GM21619 (cell line): ENCODE measurements at regions not wholly inside any gene's neighbourhood (a gene's known extent, or its start where the extent isn't known, plus 50 kb on each side); places are given as distances from the start of the nearest gene placed in this dataset.

ENCODE experiments used
- ATAC-seq: cut with Tn5 transposase; IDR thresholded peaks from one replicate; pipeline ENCODE4 v1.9.1; 2021; ENCODE audit not compliant: unreplicated experiment

DNA sequence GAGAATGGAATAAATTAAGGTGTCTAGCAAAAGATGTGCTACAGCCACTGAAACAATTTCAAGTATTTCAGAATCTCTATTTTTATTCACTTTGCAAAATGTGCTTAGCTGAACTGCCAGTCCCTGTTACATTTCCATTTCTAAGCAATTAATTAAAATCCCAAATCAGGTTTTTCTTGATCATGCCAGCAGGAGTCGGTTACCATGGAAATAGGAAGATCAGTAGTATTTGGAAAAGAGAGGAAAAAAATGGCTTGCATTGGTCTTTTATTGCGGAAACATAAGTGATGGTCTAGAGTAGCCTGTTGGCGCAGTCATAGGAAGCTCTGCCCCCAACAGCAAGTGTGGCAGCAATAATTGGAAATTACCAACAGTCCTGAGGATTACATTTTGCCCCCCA, 867.1 kb downstream of the GATA3 start:
- ATAC-seq = no peak

DNA sequence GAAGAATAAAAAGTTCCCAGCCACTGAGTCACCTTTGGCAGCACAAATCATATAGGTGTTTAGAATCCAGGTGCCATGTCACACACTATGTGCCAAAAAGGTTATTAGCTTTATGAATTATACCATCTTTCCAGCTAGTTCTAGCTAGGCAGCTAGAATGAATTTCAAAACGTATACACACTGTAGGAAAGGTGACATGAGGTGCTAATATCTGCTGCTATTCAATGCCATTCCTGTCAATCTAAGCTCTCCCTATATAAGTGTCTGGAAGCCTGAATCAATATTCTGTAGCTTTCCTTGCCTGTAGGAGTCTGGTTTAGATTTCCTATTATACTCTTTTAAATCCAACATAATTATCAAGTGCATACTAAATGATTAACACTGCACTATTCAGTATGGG, 868.6 kb downstream of the GATA3 start:
- ATAC-seq = no peak

DNA sequence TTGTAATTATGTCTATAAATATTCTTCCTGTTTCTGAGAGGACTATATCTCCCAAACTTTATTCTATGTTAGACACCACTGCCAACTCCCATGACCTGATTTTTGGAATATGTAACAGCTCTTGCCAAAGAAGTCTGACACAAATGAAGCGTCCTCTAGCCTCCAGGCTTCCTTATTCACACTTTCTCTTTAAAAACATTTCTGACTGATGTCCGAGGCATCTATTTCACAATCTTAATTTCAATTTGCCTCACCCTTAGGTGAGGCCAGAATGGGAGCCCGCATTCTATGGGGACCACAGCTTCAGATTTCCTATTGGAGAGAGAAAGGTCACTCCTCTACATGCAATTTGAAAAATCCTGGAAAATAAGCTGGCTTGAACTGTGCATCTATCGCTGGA, 873.2 kb downstream of the GATA3 start:
- no peak for ATAC-seq

DNA sequence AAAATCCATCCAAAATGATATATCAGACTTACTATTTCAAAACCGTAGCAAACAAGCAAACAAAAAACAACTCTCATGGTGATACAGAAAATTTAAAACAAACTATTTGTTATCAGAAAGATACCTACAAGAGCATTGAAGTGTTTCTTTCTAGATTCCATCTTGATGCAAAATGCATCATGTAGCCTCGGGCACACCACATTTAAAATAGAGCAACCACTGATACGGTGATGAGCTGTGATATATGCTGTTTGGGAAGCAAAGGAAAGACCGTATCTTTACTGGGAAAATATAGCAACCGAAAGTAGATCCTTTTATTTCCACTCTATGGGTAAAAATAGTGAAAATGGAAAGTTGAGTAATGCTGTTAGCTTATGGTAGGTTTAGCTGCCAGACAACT, 892.0 kb downstream of the GATA3 start:
- ATAC-seq = no peak

DNA sequence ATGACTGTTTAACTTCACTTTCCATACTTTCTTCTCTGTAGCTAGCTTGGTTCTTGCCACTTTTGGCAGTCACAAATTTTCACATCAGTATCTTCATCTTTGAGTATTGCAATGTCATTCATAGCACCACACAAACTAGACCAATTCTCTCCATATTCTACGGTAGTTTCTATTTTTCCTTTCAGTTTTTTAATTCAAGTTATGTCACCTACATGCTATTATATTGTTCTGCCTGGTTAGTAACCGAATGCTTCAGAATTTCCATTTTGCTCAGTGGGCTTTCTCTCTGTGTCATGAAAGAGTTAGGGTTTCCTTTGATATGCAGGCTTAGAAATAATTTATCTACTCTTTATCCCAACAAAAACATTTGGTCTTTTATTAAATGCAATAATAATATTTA, 896.5 kb downstream of the GATA3 start:
- ATAC-seq = no peak

DNA sequence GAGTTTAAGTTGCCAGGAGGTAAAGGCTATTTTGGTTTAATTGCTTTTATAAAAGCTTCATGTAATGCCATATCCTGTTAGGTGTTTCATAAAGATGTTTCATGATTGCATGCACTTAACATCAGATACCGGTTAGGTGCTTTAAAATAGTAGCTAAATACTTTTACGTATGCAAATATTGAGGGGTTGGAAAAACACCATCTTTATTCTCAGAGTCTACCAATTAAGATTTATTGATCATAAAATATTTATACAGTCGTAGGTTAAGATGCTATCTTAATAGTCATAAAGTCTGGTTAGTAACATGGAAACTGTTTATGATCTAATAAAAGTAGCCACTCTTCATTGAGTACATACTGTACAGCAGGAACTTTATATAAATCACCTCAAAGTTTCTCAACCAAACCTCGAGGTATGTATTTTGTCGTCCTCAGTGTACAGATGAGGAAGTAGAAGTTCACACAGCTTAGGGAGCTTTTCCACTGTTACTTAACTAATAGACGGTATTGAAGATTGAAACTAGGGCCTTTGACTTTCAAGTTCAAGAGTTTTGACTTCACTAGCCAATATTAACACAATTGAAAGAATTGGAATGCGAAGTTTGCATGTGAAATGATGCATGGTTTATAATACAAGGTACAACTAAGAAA, 897.1 kb downstream of the GATA3 start:
- ATAC-seq = no peak

GRCh38 chr10:8956400-8956799, 901.9 kb downstream of the GATA3 start:
- no peak for ATAC-seq

- ATAC-seq = no peak
Observed at GRCh38 chr10:8962249-8962648, 907.8 kb downstream of the GATA3 start.

DNA sequence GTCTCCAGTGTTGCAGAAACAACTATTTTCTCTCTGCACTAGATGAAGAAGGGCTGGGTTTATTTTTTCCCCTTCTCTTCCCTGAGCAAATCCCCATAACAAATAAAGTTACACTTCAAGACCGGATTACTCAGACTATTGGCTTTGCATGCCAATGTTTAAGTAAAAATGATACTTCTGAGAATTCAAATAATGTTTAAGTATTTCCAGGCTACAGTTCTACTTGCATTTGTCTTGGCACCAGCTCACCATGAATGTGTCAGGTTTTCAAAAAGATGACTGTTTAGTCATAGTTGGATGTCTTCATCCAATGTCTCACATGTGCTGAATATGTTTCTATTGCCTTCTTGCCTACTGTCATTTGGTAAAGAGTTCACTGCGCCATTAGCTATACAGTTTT, 912.6 kb downstream of the GATA3 start:
- no peak for ATAC-seq

DNA sequence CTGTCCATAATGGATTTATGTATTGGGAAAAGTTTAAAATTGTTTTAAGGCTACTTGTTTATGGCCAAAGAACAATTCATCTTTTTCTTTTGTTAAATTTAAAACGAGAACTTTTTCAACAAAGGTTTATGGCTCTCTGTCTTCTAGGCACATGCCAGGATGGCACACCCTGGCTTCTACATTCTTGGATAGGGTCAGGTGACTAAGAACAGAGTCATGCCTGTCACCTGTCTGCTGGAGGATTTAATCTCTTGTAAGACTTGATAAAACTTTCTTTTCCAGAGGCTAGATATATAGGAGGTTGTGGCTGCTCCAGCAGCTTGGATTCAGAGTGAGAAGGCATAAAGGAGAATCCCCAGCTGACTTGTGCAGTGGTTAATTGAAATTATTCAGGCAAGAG, 915.4 kb downstream of the GATA3 start:
- ATAC-seq = no peak

DNA sequence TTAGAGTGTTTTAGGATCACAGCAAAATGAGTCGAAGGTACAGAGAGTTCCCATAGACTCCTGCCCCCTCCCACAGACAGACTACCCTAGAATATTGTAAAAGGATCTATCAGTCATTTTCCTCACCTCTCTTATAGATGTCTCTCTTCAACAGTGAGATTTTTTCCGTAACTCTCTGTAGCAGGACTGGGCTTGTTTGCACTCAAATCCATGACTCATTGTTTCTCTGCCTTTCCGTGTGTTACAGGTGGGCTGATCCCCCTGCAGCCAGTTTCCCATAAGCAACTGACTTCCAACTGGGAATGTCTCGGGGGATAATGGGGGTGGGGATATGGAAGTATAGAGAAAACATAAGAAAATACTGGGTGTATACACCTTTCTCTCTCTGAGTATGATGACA, 921.0 kb downstream of the GATA3 start:
- no peak for ATAC-seq

DNA sequence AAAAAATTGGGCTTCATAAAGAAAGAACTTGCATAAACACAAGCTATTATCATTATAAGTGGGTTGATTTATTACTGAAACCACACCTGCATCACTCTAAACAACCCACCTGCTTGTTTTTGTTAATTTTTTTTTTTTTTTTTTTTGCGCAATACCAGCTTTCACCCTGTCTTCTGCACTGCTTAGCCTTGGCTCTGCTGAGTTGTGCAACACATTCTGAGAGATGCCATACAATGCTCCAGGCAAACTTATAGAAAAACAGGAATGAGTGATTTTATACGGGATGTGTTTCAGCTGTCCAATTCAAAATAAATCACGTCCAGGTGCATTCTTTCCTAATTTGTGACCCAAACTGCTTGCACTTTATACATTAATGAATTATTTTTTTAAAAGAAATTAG, 923.6 kb downstream of the GATA3 start:
- no peak for ATAC-seq

- ATAC-seq = no peak
Observed at GRCh38 chr10:8979976-8980375, 925.5 kb downstream of the GATA3 start.

DNA sequence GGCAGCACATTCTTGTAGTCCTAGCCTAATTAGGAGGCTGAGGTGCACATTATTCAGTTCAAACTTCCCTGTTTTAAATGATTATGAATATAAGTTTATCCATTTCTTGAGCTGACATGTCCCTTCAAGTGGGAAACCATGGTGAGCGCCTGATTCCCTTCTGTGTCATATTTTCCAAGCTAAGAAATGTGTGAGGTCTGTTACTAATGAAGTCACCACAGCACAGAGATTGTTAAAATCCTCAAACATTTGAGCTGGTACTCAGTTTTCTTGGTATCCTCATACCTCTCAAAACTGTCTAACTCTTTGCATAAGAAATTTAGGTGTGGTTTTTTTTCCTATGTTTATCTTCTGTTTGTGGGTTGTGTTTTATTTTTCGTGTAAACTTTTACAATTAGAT, 926.8 kb downstream of the GATA3 start:
- no peak for ATAC-seq

DNA sequence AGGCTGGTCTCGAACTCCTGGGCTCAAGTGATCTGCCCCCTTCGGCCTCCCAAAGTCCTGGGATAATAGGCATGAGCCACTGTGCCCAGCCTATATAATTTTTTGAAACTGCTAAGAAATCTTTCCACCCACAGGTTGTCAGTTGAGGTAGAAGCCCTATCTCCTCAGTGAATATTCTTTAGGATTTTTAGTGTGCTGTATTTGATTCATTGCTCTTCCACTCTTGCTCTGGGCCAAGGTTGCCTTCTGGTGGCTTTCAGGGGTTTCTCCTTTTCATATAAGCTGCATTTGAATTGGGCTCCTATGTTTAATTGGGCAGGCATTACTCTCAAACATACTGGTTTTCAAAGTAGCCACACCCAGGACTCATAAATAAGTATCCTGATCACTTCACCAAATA, 931.2 kb downstream of the GATA3 start:
- ATAC-seq = no peak

GRCh38 chr10:8986975-8987374, 932.5 kb downstream of the GATA3 start:
- no peak for ATAC-seq

- ATAC-seq = no peak
Observed at GRCh38 chr10:8987712-8988111, 933.2 kb downstream of the GATA3 start.

- no peak for ATAC-seq
Observed at GRCh38 chr10:8990280-8990987, 935.9 kb downstream of the GATA3 start.

GRCh38 chr10:8992009-8992408, 937.5 kb downstream of the GATA3 start:
- ATAC-seq = no peak

GRCh38 chr10:8993864-8994263, 939.4 kb downstream of the GATA3 start:
- no peak for ATAC-seq

DNA sequence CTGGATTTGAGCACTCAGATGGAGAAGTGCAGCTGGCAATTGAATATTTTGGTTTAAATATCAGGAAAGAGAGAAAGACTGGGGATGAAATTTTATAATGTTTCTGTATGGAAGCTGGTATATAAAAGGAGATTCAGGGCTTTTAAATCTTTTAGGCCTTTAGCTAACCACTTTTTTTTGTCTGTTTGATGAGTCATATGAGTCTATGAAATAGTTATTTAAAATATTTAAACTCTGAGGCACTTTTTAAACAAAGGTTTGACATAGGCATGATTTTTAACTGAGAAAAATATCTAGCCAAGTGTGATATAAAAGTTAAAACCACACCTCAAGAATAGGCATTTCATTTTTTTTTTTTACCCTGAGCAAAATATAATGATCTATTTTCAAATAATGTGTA, 944.3 kb downstream of the GATA3 start:
- no peak for ATAC-seq

DNA sequence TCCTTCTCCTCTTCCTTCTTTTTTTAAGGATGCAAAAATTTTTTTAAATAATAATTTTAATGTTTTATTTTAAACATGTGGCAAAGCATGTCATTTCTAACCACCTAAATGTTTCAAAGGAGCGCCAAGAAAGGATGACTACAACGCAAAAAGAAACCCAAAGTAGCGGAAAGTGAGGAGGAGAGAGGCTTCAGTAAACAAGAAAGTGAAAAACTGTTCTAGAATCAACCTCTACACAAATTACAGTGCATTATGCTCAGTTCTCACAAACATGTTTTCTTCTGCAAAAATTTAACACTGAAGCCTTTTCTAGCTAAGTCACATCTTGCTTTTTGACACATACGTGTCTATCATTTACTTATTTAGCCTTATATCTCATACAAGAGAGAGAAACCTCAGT, 948.6 kb downstream of the GATA3 start:
- ATAC-seq = no peak

GRCh38 chr10:9004736-9005135, 950.2 kb downstream of the GATA3 start:
- no peak for ATAC-seq
